ENCODE measurements at regions not wholly inside any gene's neighbourhood (a gene's known extent, or its start where the extent isn't known, plus 50 kb on each side); places are given as distances from the start of the nearest gene placed in this dataset.

GRCh38 chr2:42904576-42904876, 112.1 kb upstream of the HAAO start:
- TF ChIP-seq CTCF (conservative IDR thresholded peaks at IDR 0.05; ENCODE audit: low read depth, low read length) = no peak
- no peak for TF ChIP-seq EZH2 (IDR thresholded peaks at IDR 0.05; ENCODE audit: borderline replicate concordance, low read depth, low read length, poor library complexity, severe bottlenecking)
- no peak overlapping the region for H3K4me3 ChIP-seq (ENCODE audit: low read depth, low read length, poor library complexity, severe bottlenecking)
- H3K27me3 ChIP-seq (replicated peaks; ENCODE audit: insufficient read depth, low read depth, low read length, poor library complexity) = no peaks in the 10 kb centered on the region
- BruUV-seq (replicated peaks) = no TSS peak
- intact Hi-C loops (cut with micrococcal nuclease; ENCODE audit: unreplicated experiment) = no loop called here
- POLR2A ChIA-PET (ENCODE audit: low non-redundant PET) = no interaction called here
- peaks cover 40% of the 10 kb centered on the region for H3K4me1 ChIP-seq (ENCODE audit: insufficient read depth, low read length, poor library complexity, severe bottlenecking)
- H3K36me3 ChIP-seq (ENCODE audit: insufficient read depth, low read length, poor library complexity, severe bottlenecking) = no peaks in the 10 kb centered on the region
- H3K9me3 ChIP-seq (ENCODE audit: low read depth, low read length, poor library complexity, severe bottlenecking) = no peaks in the 10 kb centered on the region
- CTCF ChIA-PET = interaction anchor here (0.5 kb wide), 1 partner anchor 1033 kb away, joined by 4 read pairs; no protein-coding TSS in a partner anchor
- DNase-seq (ENCODE audit: low spot score) = no peak
- H3K27ac ChIP-seq (ENCODE audit: low read depth, low read length, poor library complexity, severe bottlenecking) = no peak overlapping the region

- Histone ChIP-seq H3K4me1 (ENCODE audit: insufficient read depth, low read length, poor library complexity, severe bottlenecking) (peaks cover 40% of the 10 kb centered on the region), H3K27ac (ENCODE audit: low read depth, low read length, poor library complexity, severe bottlenecking) (no peak overlapping the region), H3K36me3 (ENCODE audit: insufficient read depth, low read length, poor library complexity, severe bottlenecking) (no peaks in the 10 kb centered on the region), H3K27me3 (replicated peaks; ENCODE audit: insufficient read depth, low read depth, low read length, poor library complexity) (no peaks in the 10 kb centered on the region), H3K9me3 (ENCODE audit: low read depth, low read length, poor library complexity, severe bottlenecking) (no peaks in the 10 kb centered on the region), H3K4me3 (ENCODE audit: low read depth, low read length, poor library complexity, severe bottlenecking) (no peak overlapping the region)
- TF ChIP-seq CTCF (conservative IDR thresholded peaks at IDR 0.05; ENCODE audit: low read depth, low read length) (no peak), EZH2 (IDR thresholded peaks at IDR 0.05; ENCODE audit: borderline replicate concordance, low read depth, low read length, poor library complexity, severe bottlenecking) (no peak)
- intact Hi-C loops (cut with micrococcal nuclease; ENCODE audit: unreplicated experiment) = no loop called here
- ChIA-PET POLR2A (ENCODE audit: low non-redundant PET) (no interaction called here), CTCF (interaction anchor here (0.5 kb wide), 1 partner anchor 1032 kb away, joined by 4 read pairs; no protein-coding TSS in a partner anchor)
- no peak for DNase-seq (ENCODE audit: low spot score)
- BruUV-seq (replicated peaks) = no TSS peak
These were observed 111.6 kb upstream of the HAAO start for GRCh38 chr2:42903821-42904575.

- Histone ChIP-seq H3K27ac (ENCODE audit: low read depth, low read length, poor library complexity, severe bottlenecking) (no peak overlapping the region), H3K27me3 (replicated peaks; ENCODE audit: insufficient read depth, low read depth, low read length, poor library complexity) (no peaks in the 10 kb centered on the region), H3K36me3 (ENCODE audit: insufficient read depth, low read length, poor library complexity, severe bottlenecking) (no peaks in the 10 kb centered on the region), H3K4me1 (ENCODE audit: insufficient read depth, low read length, poor library complexity, severe bottlenecking) (peaks cover 40% of the 10 kb centered on the region), H3K4me3 (ENCODE audit: low read depth, low read length, poor library complexity, severe bottlenecking) (no peak overlapping the region), H3K9me3 (ENCODE audit: low read depth, low read length, poor library complexity, severe bottlenecking) (no peaks in the 10 kb centered on the region)
- no TSS peak for BruUV-seq (replicated peaks)
- ChIA-PET POLR2A (ENCODE audit: low non-redundant PET) (interaction anchor here (0.6 kb wide), 1 partner anchor 25 kb away, joined by 4 read pairs; no protein-coding TSS in a partner anchor), CTCF (no interaction called here)
- no peak for TF ChIP-seq EZH2 (IDR thresholded peaks at IDR 0.05; ENCODE audit: borderline replicate concordance, low read depth, low read length, poor library complexity, severe bottlenecking)
- TF ChIP-seq CTCF (conservative IDR thresholded peaks at IDR 0.05; ENCODE audit: low read depth, low read length) = no peak
- intact Hi-C loops (cut with micrococcal nuclease; ENCODE audit: unreplicated experiment) = no loop called here
- no peak for DNase-seq (ENCODE audit: low spot score)
These were observed 110.7 kb upstream of the HAAO start for GRCh38 chr2:42902939-42903709.
